ENCODE measurements at regions not wholly inside any gene's neighbourhood (a gene's known extent, or its start where the extent isn't known, plus 50 kb on each side); places are given as distances from the start of the nearest gene placed in this dataset.

DNA sequence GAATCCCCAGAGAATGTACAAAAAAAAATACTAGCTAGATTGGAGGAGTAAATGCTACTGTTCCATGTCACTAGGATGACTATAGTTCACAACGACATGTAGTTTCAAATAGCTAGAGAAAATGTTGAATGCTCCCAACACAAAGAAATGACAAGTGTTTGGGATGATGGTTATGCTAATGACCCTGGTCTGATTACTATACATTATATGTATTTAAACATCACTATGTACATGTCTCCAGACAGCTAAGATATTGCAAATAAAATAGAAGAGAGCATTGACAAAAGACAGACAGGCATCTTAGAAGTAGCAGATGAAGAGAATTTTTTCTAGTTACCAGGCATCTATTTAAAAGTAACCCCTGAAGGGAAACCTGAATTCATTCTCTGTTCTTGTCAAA, 281.6 kb upstream of the SLC16A7 start:
- Histone ChIP-seq H3K27ac (no peak overlapping the region), H3K36me3 (no peaks in the 10 kb centered on the region), H3K27me3 (no peaks in the 10 kb centered on the region), H3K9me3 (no peaks in the 10 kb centered on the region), H3K4me3 (no peak overlapping the region), H3K4me1 (ENCODE audit: insufficient read depth) (no peaks in the 10 kb centered on the region)
- DNase-seq: no peak
- WGBS, 3 donors: 83 to 89% (median 89%) methylated on average over 1 of the region's 1 CpG
- TF ChIP-seq, protein P1, sequence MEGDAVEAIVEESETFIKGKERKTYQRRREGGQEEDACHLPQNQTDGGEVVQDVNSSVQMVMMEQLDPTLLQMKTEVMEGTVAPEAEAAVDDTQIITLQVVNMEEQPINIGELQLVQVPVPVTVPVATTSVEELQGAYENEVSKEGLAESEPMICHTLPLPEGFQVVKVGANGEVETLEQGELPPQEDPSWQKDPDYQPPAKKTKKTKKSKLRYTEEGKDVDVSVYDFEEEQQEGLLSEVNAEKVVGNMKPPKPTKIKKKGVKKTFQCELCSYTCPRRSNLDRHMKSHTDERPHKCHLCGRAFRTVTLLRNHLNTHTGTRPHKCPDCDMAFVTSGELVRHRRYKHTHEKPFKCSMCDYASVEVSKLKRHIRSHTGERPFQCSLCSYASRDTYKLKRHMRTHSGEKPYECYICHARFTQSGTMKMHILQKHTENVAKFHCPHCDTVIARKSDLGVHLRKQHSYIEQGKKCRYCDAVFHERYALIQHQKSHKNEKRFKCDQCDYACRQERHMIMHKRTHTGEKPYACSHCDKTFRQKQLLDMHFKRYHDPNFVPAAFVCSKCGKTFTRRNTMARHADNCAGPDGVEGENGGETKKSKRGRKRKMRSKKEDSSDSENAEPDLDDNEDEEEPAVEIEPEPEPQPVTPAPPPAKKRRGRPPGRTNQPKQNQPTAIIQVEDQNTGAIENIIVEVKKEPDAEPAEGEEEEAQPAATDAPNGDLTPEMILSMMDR (IDR thresholded peaks at IDR 0.05): no peak
- TF ChIP-seq EP300 (IDR thresholded peaks at IDR 0.05) (no peak), POLR2A (IDR thresholded peaks at IDR 0.05) (no peak)
- intact Hi-C loops (cut with DNase I): no loop called here

DNA sequence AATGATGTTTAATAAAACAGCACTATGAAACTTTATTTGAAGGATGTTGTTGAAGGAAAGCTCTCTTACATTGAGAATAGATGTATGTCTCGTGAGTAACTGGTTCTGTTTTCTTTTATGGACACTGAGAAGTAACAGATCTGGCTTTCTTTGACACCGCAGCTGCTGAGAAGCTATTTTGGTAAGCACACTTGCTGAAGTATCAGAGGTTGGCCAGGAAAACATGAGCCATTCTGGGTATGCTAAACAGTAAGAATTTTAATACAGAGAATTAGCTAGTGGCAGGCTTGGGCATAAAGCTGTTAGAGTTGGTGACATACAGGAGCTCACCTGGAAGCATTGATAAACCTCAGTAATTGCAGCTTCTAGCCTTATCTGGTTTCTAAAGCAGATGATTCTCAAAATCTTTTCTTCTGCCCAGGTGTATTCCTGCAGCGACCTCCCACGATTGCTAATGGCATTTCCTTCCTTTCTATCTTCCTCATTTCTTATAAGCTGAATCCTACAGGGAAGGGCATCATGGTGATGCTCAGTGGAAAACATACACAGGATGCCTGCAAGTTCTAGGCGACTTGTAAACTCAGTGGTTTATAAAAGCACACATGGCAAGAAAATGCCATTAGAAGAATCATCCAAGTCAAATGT, 291.6 kb upstream of the SLC16A7 start:
- H3K27ac ChIP-seq: no peak overlapping the region
- intact Hi-C loops (cut with DNase I): no loop called here
- no peaks in the 10 kb centered on the region for H3K36me3 ChIP-seq
- DNase-seq: no peak
- 58 to 65% (median 63%) methylated on average over 5 of the region's 5 CpGs for WGBS, 3 donors
- no peaks in the 10 kb centered on the region for H3K27me3 ChIP-seq
- H3K9me3 ChIP-seq: no peaks in the 10 kb centered on the region
- H3K4me1 ChIP-seq (ENCODE audit: insufficient read depth): no peaks in the 10 kb centered on the region
- TF ChIP-seq, protein P1 (IDR thresholded peaks at IDR 0.05): no peak
- TF ChIP-seq POLR2A (IDR thresholded peaks at IDR 0.05): no peak
- TF ChIP-seq EP300 (IDR thresholded peaks at IDR 0.05): no peak
- H3K4me3 ChIP-seq: no peak overlapping the region

GRCh38 chr12:59298296-59298695, 297.5 kb upstream of the SLC16A7 start:
- Histone ChIP-seq H3K27me3 (no peaks in the 10 kb centered on the region), H3K36me3 (no peaks in the 10 kb centered on the region), H3K4me3 (no peak overlapping the region), H3K4me1 (ENCODE audit: insufficient read depth) (no peaks in the 10 kb centered on the region), H3K9me3 (no peaks in the 10 kb centered on the region), H3K27ac (no peak overlapping the region)
- 72 to 77% (median 72%) methylated on average over 4 of the region's 4 CpGs for WGBS, 3 donors
- intact Hi-C loops (cut with DNase I): no loop called here
- DNase-seq: no peak
- TF ChIP-seq, protein P1 (IDR thresholded peaks at IDR 0.05): no peak
- TF ChIP-seq POLR2A (IDR thresholded peaks at IDR 0.05) (no peak), EP300 (IDR thresholded peaks at IDR 0.05) (no peak)

DNA sequence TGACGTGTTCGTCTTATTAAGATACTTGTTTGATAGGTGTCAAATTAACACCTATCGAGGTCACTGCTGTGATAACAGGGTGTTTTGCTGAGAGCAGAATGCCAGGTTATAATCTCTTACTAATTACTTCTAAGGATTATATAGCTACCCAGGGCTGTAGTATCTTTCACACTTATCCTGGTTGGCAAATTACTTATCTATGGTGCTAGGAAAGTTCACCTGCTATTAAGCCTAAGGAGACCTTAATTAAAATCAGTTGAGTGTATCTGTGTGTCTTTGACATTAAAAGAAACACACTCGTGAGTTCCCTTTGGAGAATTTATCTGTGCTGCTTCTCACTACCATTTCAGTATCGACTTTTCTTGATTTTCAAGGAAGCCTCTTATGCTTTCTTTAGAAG, 301.6 kb upstream of the SLC16A7 start:
- no peak overlapping the region for H3K27ac ChIP-seq
- H3K4me1 ChIP-seq (ENCODE audit: insufficient read depth): no peaks in the 10 kb centered on the region
- no peak overlapping the region for H3K4me3 ChIP-seq
- no peaks in the 10 kb centered on the region for H3K27me3 ChIP-seq
- intact Hi-C loops (cut with DNase I): no loop called here
- no peaks in the 10 kb centered on the region for H3K9me3 ChIP-seq
- no peak for DNase-seq
- TF ChIP-seq, protein P1 (IDR thresholded peaks at IDR 0.05): no peak
- TF ChIP-seq EP300 (IDR thresholded peaks at IDR 0.05) (no peak), POLR2A (IDR thresholded peaks at IDR 0.05) (no peak)
- H3K36me3 ChIP-seq: no peaks in the 10 kb centered on the region
- WGBS, 3 donors: 54 to 60% (median 56%) methylated on average over 5 of the region's 5 CpGs

All from ovary (tissue), 7 donors.